Sigmoid colon (tissue), 6 donors: ENCODE measurements at regions not wholly inside any gene's neighbourhood (a gene's known extent, or its start where the extent isn't known, plus 50 kb on each side); places are given as distances from the start of the nearest gene placed in this dataset.

Source experiments
- DNase-seq: peaks from one replicate; pipeline ENCODE4 v3.0.0-alpha.2; 2019
- H3K27ac ChIP-seq, 4 donors: fragments of 200-600 bp; sonication (generic); one replicate each; pipeline ENCODE4 v1.5.1; 2016 to 2019; ENCODE audit warnings: mild to moderate bottlenecking in 1 of 4
- H3K27me3 ChIP-seq, 3 donors: fragments of 200-600 bp; sonication (generic); one replicate each; pipeline ENCODE4 v1.5.1; 2019; ENCODE audit warnings: mild to moderate bottlenecking in 1 of 3
- H3K36me3 ChIP-seq, 4 donors: fragments of 200-600 bp; sonication (generic); one replicate each; pipeline ENCODE4 v1.5.1; 2016 to 2019
- H3K4me1 ChIP-seq, 4 donors: fragments of 200-600 bp; sonication (generic); one replicate each; pipeline ENCODE4 v1.5.1; 2017 to 2019
- H3K4me3 ChIP-seq, 4 donors: fragments of 200-600 bp; sonication (generic); one replicate each; pipeline ENCODE4 v1.5.1; 2017 to 2019; ENCODE audit warnings: mild to moderate bottlenecking in 2 of 4, moderate library complexity in 1 of 4
- H3K9me3 ChIP-seq, 4 donors: fragments of 200-600 bp in 3 of 4; sonication (generic) in 3 of 4; one replicate each; pipeline versions ENCODE4 v1.5.1 to v1.6.1; 2013 to 2019
- CTCF ChIP-seq, 4 experiments: fragments of 450-650 bp in 3 of 4; fragments of 200-600 bp in 1 of 4; IDR thresholded peaks; one replicate each; pipeline ENCODE4 v1.5.1; 2016 to 2019; ENCODE audit warnings: antibody characterized with exemption in 4 of 4, mild to moderate bottlenecking in 3 of 4, moderate library complexity in 2 of 4
- EP300 ChIP-seq, 4 donors: sonication (generic); formaldehyde crosslinking; IDR thresholded peaks; one replicate each; pipeline ENCODE4 v1.6.1; 2017; ENCODE audit warnings: antibody characterized with exemption in 4 of 4
- POLR2A ChIP-seq, 2 donors: fragments of 450-650 bp; IDR thresholded peaks; one replicate each; pipeline ENCODE4 v1.6.1; 2016; ENCODE audit warnings: antibody characterized with exemption in 2 of 2, mild to moderate bottlenecking in 2 of 2, moderate library complexity in 2 of 2
- POLR2AphosphoS5 ChIP-seq, 4 donors: sonication (generic); formaldehyde crosslinking; IDR thresholded peaks; one replicate each; pipeline ENCODE4 v1.6.1; 2017; ENCODE audit warnings: antibody characterized with exemption in 4 of 4
- WGBS, 2 donors: extraction: QIAGEN DNeasy Blood & Tissue Kit; methylation state at CpG; one replicate each; pipeline ENCODE4 v1.1.7; 2013; 5-methylcytosine and 5-hydroxymethylcytosine counted together
- intact Hi-C: fragments of 100-400 bp; cut with DNase I; formaldehyde crosslinking; loops from one replicate; pipeline ENCODE4 v1.15.1; 2023
- donor health status: healthy with polysubstance abuse.
- donor health status: healthy.

- H3K4me1 ChIP-seq = no peaks in the 10 kb centered on the region
- no peaks in the 10 kb centered on the region for H3K36me3 ChIP-seq
- WGBS, 2 donors = 87 to 89% methylated on average over 1 of the region's 1 CpG
- intact Hi-C loops = no loop called here
- no peak overlapping the region for H3K4me3 ChIP-seq
- H3K9me3 ChIP-seq = no peaks in the 10 kb centered on the region
- peaks cover 0 to 16% (median 0%) of the 10 kb centered on the region in 3 donors for H3K27me3 ChIP-seq
- TF ChIP-seq CTCF (IDR thresholded peaks at IDR 0.05) (no peak), EP300 (IDR thresholded peaks at IDR 0.05) (no peak), POLR2A (IDR thresholded peaks at IDR 0.05) (no peak), POLR2AphosphoS5 (IDR thresholded peaks at IDR 0.05) (no peak)
- DNase-seq = no peak
- no peak overlapping the region for H3K27ac ChIP-seq
Measured at GRCh38 chr7:142612237-142612881, 136.9 kb upstream of the PRSS1 start.

- peaks cover 0 to 16% (median 0%) of the 10 kb centered on the region in 3 donors for H3K27me3 ChIP-seq
- H3K4me1 ChIP-seq = no peaks in the 10 kb centered on the region
- no peak overlapping the region for H3K4me3 ChIP-seq
- intact Hi-C loops = no loop called here
- H3K36me3 ChIP-seq = no peaks in the 10 kb centered on the region
- 67 to 71% methylated on average over 8 of the region's 8 CpGs for WGBS, 2 donors
- no peak for DNase-seq
- no peak for TF ChIP-seq EP300 (IDR thresholded peaks at IDR 0.05)
- no peak for TF ChIP-seq POLR2AphosphoS5 (IDR thresholded peaks at IDR 0.05)
- TF ChIP-seq POLR2A (IDR thresholded peaks at IDR 0.05) = no peak
- TF ChIP-seq CTCF (IDR thresholded peaks at IDR 0.05) = no peak
- H3K9me3 ChIP-seq = no peaks in the 10 kb centered on the region
- H3K27ac ChIP-seq = no peak overlapping the region
Measured at GRCh38 chr7:142611566-142612236, 137.6 kb upstream of the PRSS1 start.

- Histone ChIP-seq H3K27ac (no peak overlapping the region), H3K27me3 (peaks cover 0 to 16% (median 0%) of the 10 kb centered on the region in 3 donors), H3K9me3 (no peaks in the 10 kb centered on the region), H3K36me3 (no peaks in the 10 kb centered on the region), H3K4me1 (no peaks in the 10 kb centered on the region), H3K4me3 (no peak overlapping the region)
- TF ChIP-seq POLR2AphosphoS5 (IDR thresholded peaks at IDR 0.05) (no peak), CTCF (IDR thresholded peaks at IDR 0.05) (no peak), POLR2A (IDR thresholded peaks at IDR 0.05) (no peak), EP300 (IDR thresholded peaks at IDR 0.05) (no peak)
- intact Hi-C loops = loop anchor here (10.0 kb wide), 1 partner anchor 176 kb away; no protein-coding TSS in a partner anchor
- DNase-seq = no peak
- WGBS, 2 donors = 43 to 70% methylated on average over 1 of the region's 1 CpG
Measured at GRCh38 chr7:142608630-142609428, 140.4 kb upstream of the PRSS1 start.

- Histone ChIP-seq H3K4me3 (no peak overlapping the region), H3K27ac (no peak overlapping the region), H3K27me3 (peaks cover 0 to 6% (median 0%) of the 10 kb centered on the region in 3 donors), H3K36me3 (no peaks in the 10 kb centered on the region), H3K4me1 (no peaks in the 10 kb centered on the region), H3K9me3 (no peaks in the 10 kb centered on the region)
- no peak for TF ChIP-seq EP300 (IDR thresholded peaks at IDR 0.05)
- TF ChIP-seq POLR2AphosphoS5 (IDR thresholded peaks at IDR 0.05) = no peak
- TF ChIP-seq POLR2A (IDR thresholded peaks at IDR 0.05) = no peak
- TF ChIP-seq CTCF (IDR thresholded peaks at IDR 0.05) = no peak
- WGBS, 2 donors = 68 to 79% methylated on average over 3 of the region's 3 CpGs
- no peak for DNase-seq
- intact Hi-C loops = loop anchor here (10.0 kb wide), 1 partner anchor 177 kb away; no protein-coding TSS in a partner anchor
Measured at GRCh38 chr7:142607351-142607750, 141.9 kb upstream of the PRSS1 start.
